ENCODE measurements at regions not wholly inside any gene's neighbourhood (a gene's known extent, or its start where the extent isn't known, plus 50 kb on each side); places are given as distances from the start of the nearest gene placed in this dataset.

GRCh38 chr2:120887320-120887697 lies 151.6 kb downstream of the GLI2 start:
- H3K4me1 ChIP-seq = no peaks in the 10 kb centered on the region
- H3K27me3 ChIP-seq (ENCODE audit: control insufficient read depth, insufficient read depth, low read length) = no peaks in the 10 kb centered on the region
- H3K27ac ChIP-seq = no peak overlapping the region
- H3K79me2 ChIP-seq = no peaks in the 10 kb centered on the region
- no peaks in the 10 kb centered on the region for H3K9me3 ChIP-seq (ENCODE audit: control insufficient read depth, low read length)
- H3K4me2 ChIP-seq (ENCODE audit: low read length) = no peak overlapping the region
- H3K9ac ChIP-seq = no peak overlapping the region
- no peak overlapping the region for H3K4me3 ChIP-seq (ENCODE audit: low read depth, low read length)
- no peaks in the 10 kb centered on the region for H3K36me3 ChIP-seq (ENCODE audit: control insufficient read depth, insufficient read depth, low read length)
- no peak overlapping the region for H2AFZ ChIP-seq
- no peak for TF ChIP-seq CTCF (IDR thresholded peaks at IDR 0.05)

GRCh38 chr2:120887741-120888231 lies 152.1 kb downstream of the GLI2 start:
- no peak overlapping the region for H3K4me2 ChIP-seq (ENCODE audit: low read length)
- H3K27ac ChIP-seq = no peak overlapping the region
- H3K79me2 ChIP-seq = no peaks in the 10 kb centered on the region
- no peak for TF ChIP-seq CTCF (IDR thresholded peaks at IDR 0.05)
- no peaks in the 10 kb centered on the region for H3K36me3 ChIP-seq (ENCODE audit: control insufficient read depth, insufficient read depth, low read length)
- no peak overlapping the region for H3K4me3 ChIP-seq (ENCODE audit: low read depth, low read length)
- no peak overlapping the region for H2AFZ ChIP-seq
- no peaks in the 10 kb centered on the region for H3K27me3 ChIP-seq (ENCODE audit: control insufficient read depth, insufficient read depth, low read length)
- H3K9me3 ChIP-seq (ENCODE audit: control insufficient read depth, low read length) = no peaks in the 10 kb centered on the region
- no peak overlapping the region for H3K9ac ChIP-seq
- no peaks in the 10 kb centered on the region for H3K4me1 ChIP-seq

GRCh38 chr2:120888851-120889250 lies 153.2 kb downstream of the GLI2 start:
- H3K36me3 ChIP-seq (ENCODE audit: control insufficient read depth, insufficient read depth, low read length) = no peaks in the 10 kb centered on the region
- no peak for TF ChIP-seq CTCF (IDR thresholded peaks at IDR 0.05)
- no peak overlapping the region for H3K9ac ChIP-seq
- H3K27me3 ChIP-seq (ENCODE audit: control insufficient read depth, insufficient read depth, low read length) = no peaks in the 10 kb centered on the region
- no peaks in the 10 kb centered on the region for H3K4me1 ChIP-seq
- H3K4me2 ChIP-seq (ENCODE audit: low read length) = no peak overlapping the region
- no peak overlapping the region for H2AFZ ChIP-seq
- H3K9me3 ChIP-seq (ENCODE audit: control insufficient read depth, low read length) = no peaks in the 10 kb centered on the region
- no peak overlapping the region for H3K27ac ChIP-seq
- H3K79me2 ChIP-seq = no peaks in the 10 kb centered on the region
- H3K4me3 ChIP-seq (ENCODE audit: low read depth, low read length) = no peak overlapping the region

- Histone ChIP-seq H3K4me1 (no peaks in the 10 kb centered on the region), H3K36me3 (ENCODE audit: control insufficient read depth, insufficient read depth, low read length) (no peaks in the 10 kb centered on the region), H3K4me3 (ENCODE audit: low read depth, low read length) (no peak overlapping the region), H3K9me3 (ENCODE audit: control insufficient read depth, low read length) (no peaks in the 10 kb centered on the region), H3K27me3 (ENCODE audit: control insufficient read depth, insufficient read depth, low read length) (no peaks in the 10 kb centered on the region), H3K4me2 (ENCODE audit: low read length) (no peak overlapping the region), H3K9ac (no peak overlapping the region), H3K79me2 (no peaks in the 10 kb centered on the region), H3K27ac (no peak overlapping the region), H2AFZ (no peak overlapping the region)
- TF ChIP-seq CTCF (IDR thresholded peaks at IDR 0.05) = no peak
Observed at GRCh38 chr2:120889936-120890335, 154.3 kb downstream of the GLI2 start.

- no peak overlapping the region for H3K4me2 ChIP-seq (ENCODE audit: low read length)
- no peak overlapping the region for H3K27ac ChIP-seq
- no peak overlapping the region for H3K9ac ChIP-seq
- no peaks in the 10 kb centered on the region for H3K36me3 ChIP-seq (ENCODE audit: control insufficient read depth, insufficient read depth, low read length)
- no peaks in the 10 kb centered on the region for H3K27me3 ChIP-seq (ENCODE audit: control insufficient read depth, insufficient read depth, low read length)
- no peak overlapping the region for H3K4me3 ChIP-seq (ENCODE audit: low read depth, low read length)
- H3K9me3 ChIP-seq (ENCODE audit: control insufficient read depth, low read length) = no peaks in the 10 kb centered on the region
- no peaks in the 10 kb centered on the region for H3K4me1 ChIP-seq
- no peak overlapping the region for H2AFZ ChIP-seq
- no peak for TF ChIP-seq CTCF (IDR thresholded peaks at IDR 0.05)
- no peaks in the 10 kb centered on the region for H3K79me2 ChIP-seq
Observed at GRCh38 chr2:120890566-120891360, 155.1 kb downstream of the GLI2 start.

Measured in parathyroid adenoma (tissue), 2 donors.